Mucosa of stomach (tissue), 1 donor: ENCODE measurements at regions not wholly inside any gene's neighbourhood (a gene's known extent, or its start where the extent isn't known, plus 50 kb on each side); places are given as distances from the start of the nearest gene placed in this dataset.

Experiments used
- H3K27me3 ChIP-seq: one replicate; pipeline ENCODE4 v1.7.0; 2013; ENCODE audit warnings: mild to moderate bottlenecking, low read length; ENCODE audit not compliant: control insufficient read depth, insufficient read depth
- H3K36me3 ChIP-seq: one replicate; pipeline ENCODE4 v1.7.0; 2013; ENCODE audit warnings: low read length; ENCODE audit not compliant: control insufficient read depth, insufficient read depth
- H3K4me1 ChIP-seq: one replicate; pipeline ENCODE4 v1.7.0; 2013; ENCODE audit warnings: mild to moderate bottlenecking, low read length; ENCODE audit not compliant: control insufficient read depth, insufficient read depth
- H3K4me3 ChIP-seq: one replicate; pipeline ENCODE4 v1.7.0; 2013; ENCODE audit warnings: low read length
- H3K9ac ChIP-seq: one replicate; pipeline ENCODE4 v1.7.0; 2013; ENCODE audit warnings: mild to moderate bottlenecking, low read length, moderate library complexity
- H3K9me3 ChIP-seq: one replicate; pipeline ENCODE4 v1.7.0; 2013; ENCODE audit warnings: mild to moderate bottlenecking, low read length, moderate library complexity; ENCODE audit not compliant: control insufficient read depth
- donor health status: Pancreatic carcinoma.

GRCh38 chr7:42753811-42754363 lies 158.0 kb downstream of the C7orf25 start:
- Histone ChIP-seq H3K9me3 (no peaks in the 10 kb centered on the region), H3K9ac (no peak overlapping the region), H3K27me3 (no peaks in the 10 kb centered on the region), H3K36me3 (no peaks in the 10 kb centered on the region), H3K4me1 (no peaks in the 10 kb centered on the region), H3K4me3 (no peak overlapping the region)

GRCh38 chr7:42753367-42753766 lies 158.5 kb downstream of the C7orf25 start:
- H3K36me3 ChIP-seq, result no peaks in the 10 kb centered on the region

DNA sequence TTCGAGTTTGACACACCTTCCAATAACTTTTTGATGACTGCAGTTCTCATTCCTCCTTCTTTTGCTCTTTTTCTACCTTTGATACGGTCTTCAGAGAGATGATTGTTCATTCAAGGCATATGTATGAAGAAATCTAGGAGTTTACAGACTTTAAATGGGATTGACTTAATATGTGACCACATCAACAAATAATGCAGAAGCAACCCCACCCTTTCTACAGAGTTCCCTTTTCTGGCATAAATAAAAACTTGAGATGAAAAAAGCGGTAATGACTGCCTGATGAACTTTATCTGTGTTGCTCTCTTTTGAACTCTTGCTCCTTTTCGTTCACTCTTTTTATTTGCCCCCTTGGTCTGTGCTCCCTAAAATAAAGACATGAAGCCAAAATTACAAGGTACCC lies 161.7 kb downstream of the C7orf25 start:
- Histone ChIP-seq H3K36me3 (no peaks in the 10 kb centered on the region), H3K4me1 (no peaks in the 10 kb centered on the region), H3K9ac (no peak overlapping the region), H3K9me3 (no peaks in the 10 kb centered on the region), H3K4me3 (no peak overlapping the region), H3K27me3 (no peaks in the 10 kb centered on the region)

More at GRCh38 chr7:42753367-42753766, 158.5 kb downstream of the C7orf25 start:
- no peaks in the 10 kb centered on the region for H3K27me3 ChIP-seq
- H3K9me3 ChIP-seq, result no peaks in the 10 kb centered on the region
- H3K4me3 ChIP-seq, result no peak overlapping the region
- no peak overlapping the region for H3K9ac ChIP-seq
- H3K4me1 ChIP-seq, result no peaks in the 10 kb centered on the region

DNA sequence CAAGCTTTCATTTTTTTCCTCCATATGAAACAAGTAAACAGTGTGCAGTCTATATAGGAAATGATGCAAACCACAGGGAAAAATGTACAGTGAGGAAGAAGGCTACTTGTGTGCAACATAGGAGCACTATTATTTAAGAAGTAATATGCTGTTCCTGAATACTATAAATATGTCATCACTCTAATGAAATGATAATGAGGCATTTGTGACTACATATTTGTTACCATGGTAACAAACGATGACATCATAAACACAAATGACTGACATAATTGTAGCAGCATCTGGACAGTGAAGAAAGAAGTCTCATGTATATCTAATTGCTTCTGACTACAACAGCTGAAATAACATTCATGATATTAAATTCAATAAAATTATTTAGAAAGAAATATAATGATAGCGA lies 164.8 kb downstream of the C7orf25 start:
- no peak overlapping the region for H3K9ac ChIP-seq
- H3K27me3 ChIP-seq, result no peaks in the 10 kb centered on the region
- H3K4me3 ChIP-seq, result no peak overlapping the region
- H3K9me3 ChIP-seq, result no peaks in the 10 kb centered on the region
- H3K4me1 ChIP-seq, result no peaks in the 10 kb centered on the region
- no peaks in the 10 kb centered on the region for H3K36me3 ChIP-seq

DNA sequence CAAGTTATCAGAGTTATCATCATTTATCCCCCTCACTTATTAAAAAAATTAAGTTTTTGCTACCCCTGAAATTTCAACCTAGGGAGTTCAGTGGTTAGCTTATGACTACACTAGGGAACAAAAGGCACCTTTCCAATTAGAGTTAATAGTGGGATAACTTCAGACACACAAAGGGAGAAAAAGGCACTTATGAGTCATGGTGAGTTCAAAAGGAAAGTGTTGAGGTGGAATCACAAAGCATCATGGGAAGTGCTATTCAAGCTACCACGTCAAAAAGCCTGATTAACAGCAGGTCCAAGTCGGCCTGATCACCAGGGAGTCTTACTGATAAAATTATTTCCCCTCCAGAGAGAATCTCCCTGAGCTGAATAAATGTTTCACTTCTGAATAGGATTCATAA lies 165.7 kb downstream of the C7orf25 start:
- no peaks in the 10 kb centered on the region for H3K4me1 ChIP-seq
- no peaks in the 10 kb centered on the region for H3K9me3 ChIP-seq

GRCh38 chr7:42745357-42746059 lies 166.4 kb downstream of the C7orf25 start:
- Histone ChIP-seq H3K4me1 (no peaks in the 10 kb centered on the region), H3K36me3 (no peaks in the 10 kb centered on the region), H3K9ac (no peak overlapping the region), H3K27me3 (no peaks in the 10 kb centered on the region), H3K4me3 (no peak overlapping the region), H3K9me3 (no peaks in the 10 kb centered on the region)

More for the DNA sequence above, 165.7 kb downstream of the C7orf25 start:
- Histone ChIP-seq H3K36me3 (no peaks in the 10 kb centered on the region), H3K27me3 (no peaks in the 10 kb centered on the region), H3K9ac (no peak overlapping the region), H3K4me3 (no peak overlapping the region)

GRCh38 chr7:42744746-42745145 lies 167.1 kb downstream of the C7orf25 start:
- Histone ChIP-seq H3K4me1 (no peaks in the 10 kb centered on the region), H3K9ac (no peak overlapping the region), H3K4me3 (no peak overlapping the region)

GRCh38 chr7:42743077-42743858 lies 168.6 kb downstream of the C7orf25 start:
- H3K9ac ChIP-seq, result no peak overlapping the region
- no peak overlapping the region for H3K4me3 ChIP-seq
- H3K4me1 ChIP-seq, result no peaks in the 10 kb centered on the region
- no peaks in the 10 kb centered on the region for H3K27me3 ChIP-seq
- no peaks in the 10 kb centered on the region for H3K9me3 ChIP-seq
- no peaks in the 10 kb centered on the region for H3K36me3 ChIP-seq

More at GRCh38 chr7:42744746-42745145, 167.1 kb downstream of the C7orf25 start:
- H3K36me3 ChIP-seq, result no peaks in the 10 kb centered on the region
- H3K9me3 ChIP-seq, result no peaks in the 10 kb centered on the region
- no peaks in the 10 kb centered on the region for H3K27me3 ChIP-seq

- no peaks in the 10 kb centered on the region for H3K4me1 ChIP-seq
Observed at GRCh38 chr7:42742318-42742717, 169.6 kb downstream of the C7orf25 start.

GRCh38 chr7:42740408-42740807 lies 171.5 kb downstream of the C7orf25 start:
- H3K36me3 ChIP-seq, result no peaks in the 10 kb centered on the region
- no peaks in the 10 kb centered on the region for H3K4me1 ChIP-seq
- no peaks in the 10 kb centered on the region for H3K9me3 ChIP-seq
- no peak overlapping the region for H3K4me3 ChIP-seq
- H3K9ac ChIP-seq, result no peak overlapping the region
- no peaks in the 10 kb centered on the region for H3K27me3 ChIP-seq

More at GRCh38 chr7:42742318-42742717, 169.6 kb downstream of the C7orf25 start:
- H3K9ac ChIP-seq, result no peak overlapping the region
- no peaks in the 10 kb centered on the region for H3K27me3 ChIP-seq
- no peaks in the 10 kb centered on the region for H3K9me3 ChIP-seq
- no peaks in the 10 kb centered on the region for H3K36me3 ChIP-seq
- no peak overlapping the region for H3K4me3 ChIP-seq

DNA sequence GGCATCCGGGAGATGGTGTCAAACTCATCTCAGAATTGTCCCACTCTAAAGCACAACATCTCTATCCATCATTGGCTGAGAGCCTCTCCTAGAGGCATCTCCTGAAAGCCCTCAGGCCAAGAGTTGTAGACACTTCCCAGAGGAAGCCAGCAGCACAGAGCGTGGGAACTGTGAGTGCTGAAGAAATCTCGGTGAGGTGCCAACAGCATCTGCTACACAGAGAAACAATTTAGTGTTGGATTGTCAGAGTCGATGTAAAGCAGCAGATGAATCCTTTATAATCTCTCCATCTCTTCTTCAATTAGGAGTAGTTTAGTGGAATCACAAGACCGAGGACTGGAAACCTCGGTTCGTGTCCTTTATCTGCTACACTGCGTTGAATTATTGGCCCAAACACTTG lies 172.2 kb downstream of the C7orf25 start:
- H3K9me3 ChIP-seq, result no peaks in the 10 kb centered on the region
- H3K36me3 ChIP-seq, result no peaks in the 10 kb centered on the region
- no peak overlapping the region for H3K9ac ChIP-seq
- no peak overlapping the region for H3K4me3 ChIP-seq
- H3K4me1 ChIP-seq, result no peaks in the 10 kb centered on the region
- no peaks in the 10 kb centered on the region for H3K27me3 ChIP-seq

DNA sequence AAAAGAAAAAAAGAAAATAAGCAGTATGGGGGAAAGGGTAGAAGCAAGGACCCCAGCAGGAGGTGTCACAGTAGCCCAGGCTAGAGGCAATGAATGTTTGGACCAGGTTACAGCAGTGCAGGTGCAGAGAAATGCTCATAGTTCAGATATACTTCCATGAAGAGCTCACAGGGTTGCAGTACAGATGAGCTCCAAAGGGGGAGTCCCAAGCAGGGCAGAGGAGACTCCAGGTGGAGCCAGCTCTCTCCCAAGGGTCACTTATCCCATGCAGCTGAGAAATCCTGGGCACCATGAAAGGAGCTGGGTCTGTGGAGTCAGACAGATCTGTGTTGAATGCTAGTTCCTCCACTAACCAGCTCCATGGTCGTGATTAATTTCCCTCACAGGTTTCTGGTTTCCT lies 174.9 kb downstream of the C7orf25 start:
- H3K9ac ChIP-seq, result no peak overlapping the region
- H3K36me3 ChIP-seq, result no peaks in the 10 kb centered on the region
- H3K9me3 ChIP-seq, result no peaks in the 10 kb centered on the region

More for the DNA sequence above, 174.9 kb downstream of the C7orf25 start:
- no peak overlapping the region for H3K4me3 ChIP-seq
- no peaks in the 10 kb centered on the region for H3K4me1 ChIP-seq
- H3K27me3 ChIP-seq, result no peaks in the 10 kb centered on the region
